MM.1S (cell line): ENCODE measurements at regions not wholly inside any gene's neighbourhood (a gene's known extent, or its start where the extent isn't known, plus 50 kb on each side); places are given as distances from the start of the nearest gene placed in this dataset.

Experiments used
- EZH2 ChIP-seq: fragments of 300-600 bp; sonication (generic); optimal IDR thresholded peaks from 2 replicates; pipeline ENCODE3; 2017; ENCODE audit warnings: low read depth, mild to moderate bottlenecking, antibody characterized with exemption, low read length, mixed read lengths
- TF ChIP-seq, protein P1 (sequence below): fragments of 300-600 bp; sonication (generic); IDR thresholded peaks from 2 replicates; pipeline ENCODE4 v1.5.1; 2016; ENCODE audit warnings: antibody characterized with exemption, low read length, mixed read lengths

DNA sequence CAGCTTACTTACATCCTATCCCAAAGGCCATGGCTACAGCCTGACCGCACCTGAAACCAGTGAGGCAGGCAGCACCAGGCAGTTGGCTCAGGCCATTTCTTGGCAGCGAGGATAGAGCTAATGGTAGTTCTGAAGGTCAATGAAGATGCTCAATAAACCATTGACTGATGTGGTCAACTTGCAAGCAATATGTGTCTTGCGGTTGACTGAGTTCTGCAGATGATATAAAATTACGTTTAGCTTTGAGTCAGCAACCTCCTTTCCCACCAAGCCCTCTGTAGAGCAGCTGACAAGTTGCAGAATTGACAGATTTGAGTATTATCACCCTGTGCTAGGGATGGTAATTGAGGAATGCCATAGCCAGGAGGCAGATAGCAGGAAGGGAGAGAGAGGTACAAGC, 189.0 kb upstream of the PUM3 start:
- no peak for TF ChIP-seq EZH2
- TF ChIP-seq, protein P1, sequence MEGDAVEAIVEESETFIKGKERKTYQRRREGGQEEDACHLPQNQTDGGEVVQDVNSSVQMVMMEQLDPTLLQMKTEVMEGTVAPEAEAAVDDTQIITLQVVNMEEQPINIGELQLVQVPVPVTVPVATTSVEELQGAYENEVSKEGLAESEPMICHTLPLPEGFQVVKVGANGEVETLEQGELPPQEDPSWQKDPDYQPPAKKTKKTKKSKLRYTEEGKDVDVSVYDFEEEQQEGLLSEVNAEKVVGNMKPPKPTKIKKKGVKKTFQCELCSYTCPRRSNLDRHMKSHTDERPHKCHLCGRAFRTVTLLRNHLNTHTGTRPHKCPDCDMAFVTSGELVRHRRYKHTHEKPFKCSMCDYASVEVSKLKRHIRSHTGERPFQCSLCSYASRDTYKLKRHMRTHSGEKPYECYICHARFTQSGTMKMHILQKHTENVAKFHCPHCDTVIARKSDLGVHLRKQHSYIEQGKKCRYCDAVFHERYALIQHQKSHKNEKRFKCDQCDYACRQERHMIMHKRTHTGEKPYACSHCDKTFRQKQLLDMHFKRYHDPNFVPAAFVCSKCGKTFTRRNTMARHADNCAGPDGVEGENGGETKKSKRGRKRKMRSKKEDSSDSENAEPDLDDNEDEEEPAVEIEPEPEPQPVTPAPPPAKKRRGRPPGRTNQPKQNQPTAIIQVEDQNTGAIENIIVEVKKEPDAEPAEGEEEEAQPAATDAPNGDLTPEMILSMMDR, result no peak
